ENCODE measurements at regions not wholly inside any gene's neighbourhood (a gene's known extent, or its start where the extent isn't known, plus 50 kb on each side); places are given as distances from the start of the nearest gene placed in this dataset.

DNA sequence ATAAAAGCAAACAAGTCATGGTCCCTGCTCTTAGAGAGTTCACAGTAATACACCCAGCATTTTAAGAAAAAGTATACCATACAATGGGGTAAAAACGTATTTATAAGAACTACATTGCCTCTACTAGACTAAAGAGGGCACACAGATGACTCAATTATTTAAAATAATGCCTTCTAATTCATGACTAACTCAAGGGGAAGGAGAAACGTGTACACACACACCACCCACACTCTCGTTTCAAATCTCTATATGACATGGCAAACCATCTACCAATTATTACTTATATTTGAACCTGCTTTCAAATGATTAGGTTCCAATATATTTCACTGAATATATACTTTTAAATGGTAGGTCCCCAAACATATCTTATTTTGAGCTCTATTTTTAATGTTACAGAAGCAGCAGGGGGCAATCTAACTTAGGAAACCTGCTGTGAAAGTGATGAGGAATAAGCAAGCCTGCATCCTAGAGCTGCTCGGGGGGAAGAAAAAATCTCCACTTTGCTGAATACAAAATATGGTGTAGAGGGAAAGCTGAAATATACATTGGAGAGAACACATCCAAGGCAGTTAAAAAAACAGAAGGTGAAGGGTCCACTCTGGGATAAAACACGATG lies 232.4 kb upstream of the PSMD7 start:
- no peak overlapping the region for H3K4me3 ChIP-seq (ENCODE audit: low read depth, low read length)
- DNase-seq (ENCODE audit: low read depth), result no peak
- TF ChIP-seq, protein P1, sequence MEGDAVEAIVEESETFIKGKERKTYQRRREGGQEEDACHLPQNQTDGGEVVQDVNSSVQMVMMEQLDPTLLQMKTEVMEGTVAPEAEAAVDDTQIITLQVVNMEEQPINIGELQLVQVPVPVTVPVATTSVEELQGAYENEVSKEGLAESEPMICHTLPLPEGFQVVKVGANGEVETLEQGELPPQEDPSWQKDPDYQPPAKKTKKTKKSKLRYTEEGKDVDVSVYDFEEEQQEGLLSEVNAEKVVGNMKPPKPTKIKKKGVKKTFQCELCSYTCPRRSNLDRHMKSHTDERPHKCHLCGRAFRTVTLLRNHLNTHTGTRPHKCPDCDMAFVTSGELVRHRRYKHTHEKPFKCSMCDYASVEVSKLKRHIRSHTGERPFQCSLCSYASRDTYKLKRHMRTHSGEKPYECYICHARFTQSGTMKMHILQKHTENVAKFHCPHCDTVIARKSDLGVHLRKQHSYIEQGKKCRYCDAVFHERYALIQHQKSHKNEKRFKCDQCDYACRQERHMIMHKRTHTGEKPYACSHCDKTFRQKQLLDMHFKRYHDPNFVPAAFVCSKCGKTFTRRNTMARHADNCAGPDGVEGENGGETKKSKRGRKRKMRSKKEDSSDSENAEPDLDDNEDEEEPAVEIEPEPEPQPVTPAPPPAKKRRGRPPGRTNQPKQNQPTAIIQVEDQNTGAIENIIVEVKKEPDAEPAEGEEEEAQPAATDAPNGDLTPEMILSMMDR (IDR thresholded peaks at IDR 0.05; ENCODE audit: low read depth, low read length, missing control alignments), result no peak
- in situ Hi-C loops (cut with HindIII; ENCODE audit: low sequenced_read_pairs), result no loop called here

DNA sequence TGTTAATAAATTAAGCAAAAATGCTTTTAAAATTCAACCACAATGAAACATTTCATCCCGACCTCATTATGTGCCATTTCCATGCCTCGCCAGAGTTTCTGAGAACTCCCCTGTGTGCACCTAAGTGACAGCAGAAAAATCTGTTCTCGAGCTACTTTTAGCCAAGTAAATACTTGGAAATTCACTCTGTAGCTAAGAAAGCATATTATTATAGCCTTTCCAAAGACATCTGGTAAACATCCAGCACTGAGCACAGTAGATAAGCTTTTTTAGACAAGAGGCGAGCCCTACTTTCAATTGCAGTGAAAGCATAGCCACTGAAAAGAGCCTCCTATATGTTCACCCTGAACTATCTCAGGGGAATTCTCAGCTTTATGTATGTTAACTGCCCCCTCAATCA lies 242.8 kb upstream of the PSMD7 start:
- TF ChIP-seq, protein P1 (IDR thresholded peaks at IDR 0.05; ENCODE audit: low read depth, low read length, missing control alignments), result no peak
- no peak for DNase-seq (ENCODE audit: low read depth)
- H3K4me3 ChIP-seq (ENCODE audit: low read depth, low read length), result no peak overlapping the region
- in situ Hi-C loops (cut with HindIII; ENCODE audit: low sequenced_read_pairs), result no loop called here

DNA sequence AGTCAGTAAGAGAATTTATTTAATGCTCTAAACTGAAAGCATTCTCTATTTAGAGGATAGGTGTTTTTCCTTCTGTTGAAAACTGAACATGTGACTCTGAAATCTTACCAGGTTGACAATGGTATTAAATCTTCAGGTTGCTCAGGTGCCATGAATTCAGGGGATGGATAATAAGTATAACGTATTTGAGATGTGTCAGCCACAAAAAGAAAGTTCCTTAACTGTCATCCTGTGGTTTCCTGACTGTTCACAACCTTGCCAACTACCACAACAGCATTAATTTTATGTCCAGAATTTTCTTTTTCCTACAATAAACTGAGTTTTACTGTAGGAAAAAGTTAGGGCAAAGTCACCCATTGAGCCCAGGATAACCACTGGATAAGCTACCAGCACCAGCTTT lies 243.3 kb upstream of the PSMD7 start:
- in situ Hi-C loops (cut with HindIII; ENCODE audit: low sequenced_read_pairs), result no loop called here
- TF ChIP-seq, protein P1 (IDR thresholded peaks at IDR 0.05; ENCODE audit: low read depth, low read length, missing control alignments), result no peak
- DNase-seq (ENCODE audit: low read depth), result no peak
- H3K4me3 ChIP-seq (ENCODE audit: low read depth, low read length), result no peak overlapping the region

- TF ChIP-seq, protein P1 (IDR thresholded peaks at IDR 0.05; ENCODE audit: low read depth, low read length, missing control alignments), result no peak
- H3K4me3 ChIP-seq (ENCODE audit: low read depth, low read length), result no peak overlapping the region
- no peak for DNase-seq (ENCODE audit: low read depth)
- in situ Hi-C loops (cut with HindIII; ENCODE audit: low sequenced_read_pairs), result no loop called here
Measured at GRCh38 chr16:74052016-74052415, 244.6 kb upstream of the PSMD7 start.

GRCh38 chr16:74049027-74049426 lies 247.6 kb upstream of the PSMD7 start:
- H3K4me3 ChIP-seq (ENCODE audit: low read depth, low read length), result no peak overlapping the region
- in situ Hi-C loops (cut with HindIII; ENCODE audit: low sequenced_read_pairs), result no loop called here
- TF ChIP-seq, protein P1 (IDR thresholded peaks at IDR 0.05; ENCODE audit: low read depth, low read length, missing control alignments), result no peak
- DNase-seq (ENCODE audit: low read depth), result no peak

- no peak overlapping the region for H3K4me3 ChIP-seq (ENCODE audit: low read depth, low read length)
- in situ Hi-C loops (cut with HindIII; ENCODE audit: low sequenced_read_pairs), result no loop called here
- no peak for DNase-seq (ENCODE audit: low read depth)
- TF ChIP-seq, protein P1 (IDR thresholded peaks at IDR 0.05; ENCODE audit: low read depth, low read length, missing control alignments), result no peak
Measured at GRCh38 chr16:74046524-74046923, 250.1 kb upstream of the PSMD7 start.

Data from astrocyte of the cerebellum (primary cell).